ENCODE measurements at regions not wholly inside any gene's neighbourhood (a gene's known extent, or its start where the extent isn't known, plus 50 kb on each side); places are given as distances from the start of the nearest gene placed in this dataset.
A peak's percentile ranks its signal among the peaks of the same experiment; 100 is the strongest.

- peak in 1 of 4 donors; percentile 49 for DNase-seq
Observed at GRCh38 chr10:43701295-43701694, 52.6 kb upstream of the ZNF32 start.

DNA sequence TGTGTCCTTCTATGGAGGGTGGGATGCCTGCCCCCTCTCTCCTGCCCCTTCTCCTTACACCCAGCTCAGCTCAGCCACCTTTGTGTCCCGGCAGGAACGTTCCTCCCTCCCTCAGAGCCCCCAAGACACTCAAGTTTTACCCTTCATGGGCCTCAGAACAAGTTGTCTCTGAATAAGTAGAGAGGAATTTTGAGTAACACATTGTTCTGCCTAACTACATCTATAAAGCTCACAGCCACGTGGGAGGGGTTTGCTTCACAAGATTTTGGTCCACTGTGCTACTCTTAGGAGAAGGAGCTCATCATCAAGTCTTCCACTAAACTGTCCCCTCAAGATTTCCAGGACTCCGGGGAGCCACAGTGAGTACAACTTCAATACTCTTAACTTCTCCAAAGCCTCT lies 51.6 kb upstream of the ZNF32 start:
- TF ChIP-seq, protein P1, sequence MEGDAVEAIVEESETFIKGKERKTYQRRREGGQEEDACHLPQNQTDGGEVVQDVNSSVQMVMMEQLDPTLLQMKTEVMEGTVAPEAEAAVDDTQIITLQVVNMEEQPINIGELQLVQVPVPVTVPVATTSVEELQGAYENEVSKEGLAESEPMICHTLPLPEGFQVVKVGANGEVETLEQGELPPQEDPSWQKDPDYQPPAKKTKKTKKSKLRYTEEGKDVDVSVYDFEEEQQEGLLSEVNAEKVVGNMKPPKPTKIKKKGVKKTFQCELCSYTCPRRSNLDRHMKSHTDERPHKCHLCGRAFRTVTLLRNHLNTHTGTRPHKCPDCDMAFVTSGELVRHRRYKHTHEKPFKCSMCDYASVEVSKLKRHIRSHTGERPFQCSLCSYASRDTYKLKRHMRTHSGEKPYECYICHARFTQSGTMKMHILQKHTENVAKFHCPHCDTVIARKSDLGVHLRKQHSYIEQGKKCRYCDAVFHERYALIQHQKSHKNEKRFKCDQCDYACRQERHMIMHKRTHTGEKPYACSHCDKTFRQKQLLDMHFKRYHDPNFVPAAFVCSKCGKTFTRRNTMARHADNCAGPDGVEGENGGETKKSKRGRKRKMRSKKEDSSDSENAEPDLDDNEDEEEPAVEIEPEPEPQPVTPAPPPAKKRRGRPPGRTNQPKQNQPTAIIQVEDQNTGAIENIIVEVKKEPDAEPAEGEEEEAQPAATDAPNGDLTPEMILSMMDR (IDR thresholded peaks at IDR 0.05): no peak
- Histone ChIP-seq H3K9me3 (no peaks in the 10 kb centered on the region), H3K27ac (no peak overlapping the region), H3K4me1 (no peaks in the 10 kb centered on the region), H3K27me3 (no peaks in the 10 kb centered on the region), H3K36me3 (no peaks in the 10 kb centered on the region), H3K4me3 (no peak overlapping the region)
- DNase-seq (no peak), ATAC-seq (no peak)
- intact Hi-C loops (cut with DNase I): no loop called here

More at GRCh38 chr10:43701295-43701694, 52.6 kb upstream of the ZNF32 start:
- TF ChIP-seq, protein P1 (IDR thresholded peaks at IDR 0.05): no peak
- ATAC-seq: no peak
- Histone ChIP-seq H3K27ac (no peak overlapping the region), H3K9me3 (no peaks in the 10 kb centered on the region), H3K27me3 (no peaks in the 10 kb centered on the region), H3K4me1 (no peaks in the 10 kb centered on the region), H3K4me3 (no peak overlapping the region), H3K36me3 (no peaks in the 10 kb centered on the region)
- intact Hi-C loops (cut with DNase I): no loop called here

GRCh38 chr10:43699516-43699915 lies 50.8 kb upstream of the ZNF32 start:
- Histone ChIP-seq H3K27ac (no peak overlapping the region), H3K27me3 (no peaks in the 10 kb centered on the region), H3K9me3 (no peaks in the 10 kb centered on the region), H3K36me3 (no peaks in the 10 kb centered on the region), H3K4me1 (no peaks in the 10 kb centered on the region), H3K4me3 (no peak overlapping the region)
- ATAC-seq (no peak), DNase-seq (no peak)
- intact Hi-C loops (cut with DNase I): loop anchor here in 1 of 2 donors (10.0 kb wide), 1 partner anchor 205 kb away; no protein-coding TSS in a partner anchor
- TF ChIP-seq, protein P1 (IDR thresholded peaks at IDR 0.05): no peak
